Vagina (tissue), 2 donors: ENCODE measurements at regions not wholly inside any gene's neighbourhood (a gene's known extent, or its start where the extent isn't known, plus 50 kb on each side); places are given as distances from the start of the nearest gene placed in this dataset.

Experiments
- DNase-seq, 2 donors: peaks; one replicate each; pipeline ENCODE4 v3.0.0-alpha.2; 2017; ENCODE audit errors: extremely low spot score in 2 of 2
- H3K27ac ChIP-seq: fragments of 200-600 bp; sonication (generic); one replicate; pipeline ENCODE4 v1.5.1; 2019
- H3K27me3 ChIP-seq: fragments of 200-600 bp; sonication (generic); one replicate; pipeline ENCODE4 v1.5.1; 2019
- H3K36me3 ChIP-seq, 2 donors: fragments of 200-600 bp; sonication (generic); one replicate each; pipeline ENCODE4 v1.5.1; 2017 to 2019
- H3K4me1 ChIP-seq: fragments of 200-600 bp; sonication (generic); one replicate; pipeline ENCODE4 v1.5.1; 2019
- H3K4me3 ChIP-seq, 2 donors: fragments of 200-600 bp; sonication (generic); 1 replicate in 1 of 2; 2 replicates in 1 of 2; pipeline ENCODE4 v1.5.1; 2016 to 2019
- H3K9me3 ChIP-seq: fragments of 200-600 bp; sonication (generic); one replicate; pipeline ENCODE4 v1.5.1; 2019
- POLR2A ChIP-seq, 2 donors: fragments of 450-650 bp; IDR thresholded peaks; one replicate each; pipeline ENCODE4 v1.6.1; 2017; ENCODE audit warnings: antibody characterized with exemption in 2 of 2, mild to moderate bottlenecking in 2 of 2, moderate library complexity in 2 of 2
- POLR2AphosphoS5 ChIP-seq, 2 donors: sonication (generic); formaldehyde crosslinking; IDR thresholded peaks; one replicate each; pipeline ENCODE4 v1.9.0; 2017; ENCODE audit warnings: antibody characterized with exemption in 2 of 2, mild to moderate bottlenecking in 2 of 2, low read depth in 1 of 2; ENCODE audit not compliant: insufficient read depth in 1 of 2
- intact Hi-C: fragments of 100-400 bp; cut with DNase I; formaldehyde crosslinking; loops from one replicate; pipeline ENCODE4 v1.15.1; 2023
- TF ChIP-seq, protein P1 (sequence below), 3 experiments: fragments of 450-650 bp in 2 of 3; fragments of 200-600 bp in 1 of 3; sonication (generic) in 1 of 3; IDR thresholded peaks; one replicate each; pipeline ENCODE4 v1.5.1; 2017 to 2019; ENCODE audit warnings: antibody characterized with exemption in 3 of 3, mild to moderate bottlenecking in 2 of 3, moderate library complexity in 2 of 3

DNA sequence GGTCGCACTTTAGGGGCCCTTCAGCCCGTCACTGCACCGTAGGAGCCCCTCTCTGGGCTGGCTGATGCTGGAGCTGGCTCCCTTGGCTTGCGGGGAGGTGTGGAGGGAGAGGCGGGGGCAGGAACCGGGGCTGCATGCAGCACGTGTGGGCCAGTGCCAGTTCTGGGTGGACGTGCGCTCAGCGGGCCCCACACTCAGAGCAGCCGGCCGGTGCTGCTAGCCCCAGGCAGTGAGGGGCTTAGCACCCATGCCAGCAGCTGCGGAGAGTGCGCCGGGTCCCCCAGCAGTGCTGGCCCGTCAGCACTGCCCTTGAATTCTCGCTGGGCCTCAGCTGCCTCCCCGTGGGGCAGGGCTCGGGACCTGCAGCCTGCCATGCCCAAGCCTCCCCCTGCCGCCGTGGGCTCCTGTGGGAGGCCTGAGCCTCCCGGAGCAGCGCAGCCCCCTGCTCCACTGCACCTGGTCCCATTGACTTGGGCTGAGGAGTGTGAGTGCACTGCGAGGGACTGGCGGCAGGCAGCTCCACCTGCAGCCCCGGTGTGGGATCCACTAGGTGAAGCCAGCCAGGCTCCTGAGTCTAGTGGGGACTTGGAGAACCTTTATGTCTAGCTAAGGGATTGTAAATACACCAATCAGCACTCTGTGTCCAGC is 108.8 kb upstream of the RASGEF1B start:
- Histone ChIP-seq H3K27me3 (no peaks in the 10 kb centered on the region), H3K4me3 (no peak overlapping the region), H3K9me3 (no peaks in the 10 kb centered on the region), H3K27ac (no peak overlapping the region), H3K4me1 (peaks cover 5% of the 10 kb centered on the region), H3K36me3 (no peaks in the 10 kb centered on the region)
- intact Hi-C loops, result no loop called here
- TF ChIP-seq POLR2AphosphoS5 (IDR thresholded peaks at IDR 0.05; ENCODE audit: insufficient read depth in 1 of 2, low read depth in 1 of 2) (no peak), POLR2A (IDR thresholded peaks at IDR 0.05) (no peak)
- TF ChIP-seq, protein P1, sequence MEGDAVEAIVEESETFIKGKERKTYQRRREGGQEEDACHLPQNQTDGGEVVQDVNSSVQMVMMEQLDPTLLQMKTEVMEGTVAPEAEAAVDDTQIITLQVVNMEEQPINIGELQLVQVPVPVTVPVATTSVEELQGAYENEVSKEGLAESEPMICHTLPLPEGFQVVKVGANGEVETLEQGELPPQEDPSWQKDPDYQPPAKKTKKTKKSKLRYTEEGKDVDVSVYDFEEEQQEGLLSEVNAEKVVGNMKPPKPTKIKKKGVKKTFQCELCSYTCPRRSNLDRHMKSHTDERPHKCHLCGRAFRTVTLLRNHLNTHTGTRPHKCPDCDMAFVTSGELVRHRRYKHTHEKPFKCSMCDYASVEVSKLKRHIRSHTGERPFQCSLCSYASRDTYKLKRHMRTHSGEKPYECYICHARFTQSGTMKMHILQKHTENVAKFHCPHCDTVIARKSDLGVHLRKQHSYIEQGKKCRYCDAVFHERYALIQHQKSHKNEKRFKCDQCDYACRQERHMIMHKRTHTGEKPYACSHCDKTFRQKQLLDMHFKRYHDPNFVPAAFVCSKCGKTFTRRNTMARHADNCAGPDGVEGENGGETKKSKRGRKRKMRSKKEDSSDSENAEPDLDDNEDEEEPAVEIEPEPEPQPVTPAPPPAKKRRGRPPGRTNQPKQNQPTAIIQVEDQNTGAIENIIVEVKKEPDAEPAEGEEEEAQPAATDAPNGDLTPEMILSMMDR (IDR thresholded peaks at IDR 0.05), result no peak
- no peak for DNase-seq

DNA sequence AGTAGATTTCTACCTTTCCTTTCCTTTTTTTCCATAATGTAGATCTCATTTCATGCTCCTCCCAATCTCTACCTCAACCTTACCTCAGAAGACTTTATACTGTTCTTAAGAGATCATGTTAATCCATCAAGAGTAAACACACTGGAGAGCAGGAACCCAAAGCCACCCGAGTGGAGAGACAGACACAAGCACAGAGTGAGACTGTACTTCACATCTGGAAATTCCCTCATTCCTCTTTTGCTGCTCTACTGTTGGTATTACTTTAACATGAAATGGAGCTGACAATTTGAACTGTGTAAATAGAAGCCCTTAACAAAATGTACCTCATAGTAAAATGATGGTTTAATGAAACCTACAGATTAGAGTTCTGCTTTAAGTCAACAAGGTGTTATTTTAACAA is 105.7 kb upstream of the RASGEF1B start:
- no peak for DNase-seq
- Histone ChIP-seq H3K27ac (no peak overlapping the region), H3K9me3 (no peaks in the 10 kb centered on the region), H3K27me3 (no peaks in the 10 kb centered on the region), H3K36me3 (no peaks in the 10 kb centered on the region), H3K4me1 (peaks cover 5% of the 10 kb centered on the region), H3K4me3 (no peak overlapping the region)
- intact Hi-C loops, result no loop called here
- TF ChIP-seq POLR2A (IDR thresholded peaks at IDR 0.05) (no peak), POLR2AphosphoS5 (IDR thresholded peaks at IDR 0.05; ENCODE audit: insufficient read depth in 1 of 2, low read depth in 1 of 2) (no peak)
- TF ChIP-seq, protein P1 (IDR thresholded peaks at IDR 0.05), result no peak

DNA sequence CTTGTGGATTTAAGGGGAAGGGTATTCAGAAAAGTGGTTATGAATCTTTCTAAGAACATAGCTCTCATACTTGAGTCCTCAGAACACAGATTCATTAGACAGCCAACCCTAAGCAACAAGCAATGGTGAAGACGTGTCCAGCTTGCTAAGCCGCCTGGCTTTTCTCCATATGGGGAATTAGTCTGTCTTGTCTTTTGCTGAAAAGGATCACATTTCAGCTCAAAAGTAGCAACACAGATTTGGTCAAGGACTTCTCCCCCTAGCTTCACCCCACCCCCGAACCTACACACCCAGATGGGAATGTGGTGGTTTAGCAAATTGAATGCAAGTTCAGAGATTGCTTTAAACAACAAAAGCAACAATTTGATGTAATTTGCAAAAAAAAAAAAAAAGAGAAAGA is 103.3 kb upstream of the RASGEF1B start:
- Histone ChIP-seq H3K27ac (no peak overlapping the region), H3K36me3 (no peaks in the 10 kb centered on the region), H3K9me3 (no peaks in the 10 kb centered on the region), H3K4me3 (no peak overlapping the region), H3K27me3 (no peaks in the 10 kb centered on the region), H3K4me1 (peaks cover 5% of the 10 kb centered on the region)
- no peak for DNase-seq
- TF ChIP-seq, protein P1 (IDR thresholded peaks at IDR 0.05), result no peak
- TF ChIP-seq POLR2AphosphoS5 (IDR thresholded peaks at IDR 0.05; ENCODE audit: insufficient read depth in 1 of 2, low read depth in 1 of 2) (no peak), POLR2A (IDR thresholded peaks at IDR 0.05) (no peak)
- intact Hi-C loops, result no loop called here

DNA sequence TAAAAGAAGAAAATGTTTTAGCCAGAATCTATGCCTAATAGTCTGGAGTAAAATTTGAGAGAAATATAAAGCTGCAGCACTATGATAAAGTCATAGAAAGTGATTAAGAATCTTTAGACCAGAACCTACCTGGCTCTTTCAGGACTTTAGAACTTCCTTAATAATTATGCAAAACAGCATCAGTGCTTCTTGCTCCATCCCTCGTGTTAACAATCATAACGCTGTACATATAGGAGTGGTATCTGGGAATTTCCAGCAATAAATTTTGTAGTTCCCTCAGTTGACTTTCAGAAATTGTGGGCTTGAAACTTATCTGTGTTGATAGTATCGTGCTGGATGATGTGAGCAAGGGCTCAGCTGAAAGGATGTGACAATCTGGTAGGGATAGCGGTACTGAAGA is 102.1 kb upstream of the RASGEF1B start:
- DNase-seq, result no peak
- no peak overlapping the region for H3K4me3 ChIP-seq
- intact Hi-C loops, result no loop called here
- H3K9me3 ChIP-seq, result no peaks in the 10 kb centered on the region
- H3K27me3 ChIP-seq, result no peaks in the 10 kb centered on the region
- no peaks in the 10 kb centered on the region for H3K36me3 ChIP-seq
- TF ChIP-seq POLR2A (IDR thresholded peaks at IDR 0.05) (no peak), POLR2AphosphoS5 (IDR thresholded peaks at IDR 0.05; ENCODE audit: insufficient read depth in 1 of 2, low read depth in 1 of 2) (no peak)
- TF ChIP-seq, protein P1 (IDR thresholded peaks at IDR 0.05), result no peak
- H3K27ac ChIP-seq, result no peak overlapping the region
- H3K4me1 ChIP-seq, result no peaks in the 10 kb centered on the region

DNA sequence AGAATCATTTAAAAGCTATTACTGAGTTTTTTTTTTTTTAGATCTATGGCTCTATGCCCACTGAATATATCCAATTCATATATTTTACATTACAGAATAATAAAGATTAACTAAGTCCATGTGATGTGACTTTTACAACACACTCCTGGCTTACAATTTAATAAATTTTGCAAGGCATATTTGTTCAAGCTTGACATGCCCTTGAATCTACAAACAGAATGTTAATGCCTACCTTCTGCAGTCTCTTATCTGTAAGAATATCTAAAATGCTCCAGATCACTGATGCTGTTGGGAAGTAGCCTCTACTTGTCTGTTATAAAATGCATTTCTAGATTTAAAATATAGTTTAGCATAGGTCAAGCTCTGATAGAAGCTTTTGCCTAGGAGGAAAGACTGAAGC is 100.7 kb upstream of the RASGEF1B start:
- no peaks in the 10 kb centered on the region for H3K4me1 ChIP-seq
- H3K36me3 ChIP-seq, result no peaks in the 10 kb centered on the region
- no peak for DNase-seq
- H3K9me3 ChIP-seq, result no peaks in the 10 kb centered on the region
- H3K27me3 ChIP-seq, result no peaks in the 10 kb centered on the region
- intact Hi-C loops, result no loop called here
- no peak overlapping the region for H3K27ac ChIP-seq
- no peak overlapping the region for H3K4me3 ChIP-seq
- TF ChIP-seq POLR2A (IDR thresholded peaks at IDR 0.05) (no peak), POLR2AphosphoS5 (IDR thresholded peaks at IDR 0.05; ENCODE audit: insufficient read depth in 1 of 2, low read depth in 1 of 2) (no peak)
- TF ChIP-seq, protein P1 (IDR thresholded peaks at IDR 0.05), result no peak
